ENCODE measurements at regions not wholly inside any gene's neighbourhood (a gene's known extent, or its start where the extent isn't known, plus 50 kb on each side); places are given as distances from the start of the nearest gene placed in this dataset.

DNA sequence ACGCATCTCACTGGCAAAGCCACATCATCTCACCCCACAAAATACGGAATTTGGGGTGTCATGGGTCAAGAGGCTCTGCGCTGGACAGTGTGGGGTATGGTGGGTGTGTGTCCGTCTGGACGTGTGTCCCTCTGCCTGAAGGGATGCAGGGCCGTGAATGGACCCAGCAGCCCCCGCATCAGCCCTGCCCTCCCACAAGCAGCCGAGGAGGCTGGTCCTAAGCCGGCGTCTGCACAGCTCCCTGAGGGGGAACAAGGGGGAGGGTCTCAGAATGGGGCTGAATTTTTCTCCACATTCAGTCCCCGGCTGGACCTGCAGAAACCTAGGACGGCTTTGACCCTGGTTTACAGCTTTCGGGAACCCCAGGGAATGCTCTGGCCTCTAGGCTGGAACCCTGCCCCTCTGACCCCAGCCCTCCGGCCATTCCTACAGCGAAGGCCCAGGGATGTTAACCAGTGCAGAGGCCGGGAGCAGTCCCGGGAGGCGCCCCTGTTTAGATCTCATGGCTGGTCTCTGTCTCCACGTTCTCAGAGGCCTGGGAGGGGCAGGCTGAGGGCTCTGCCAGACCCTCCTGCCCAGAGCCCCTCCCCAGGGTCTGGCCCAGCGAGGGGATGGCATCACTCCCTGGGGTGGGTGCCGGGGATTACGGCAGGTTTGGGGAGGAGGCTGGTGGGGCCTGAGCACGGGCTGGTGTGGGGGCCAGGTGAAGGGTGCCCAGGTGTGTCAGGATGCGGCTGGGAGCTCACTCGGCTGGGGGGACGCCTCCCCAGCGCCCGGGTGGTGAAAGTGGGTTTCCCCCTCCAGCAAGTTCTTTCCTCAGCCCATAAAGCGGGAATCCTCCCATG is 156.5 kb upstream of the C14orf180 start:
- Mint-ChIP-seq H3K27me3 (ENCODE audit: low read depth) (peaks cover 6% of the 10 kb centered on the region), H3K9me3 (no peaks in the 10 kb centered on the region), H3K4me3 (no peak overlapping the region), H3K4me1 (ENCODE audit: low read depth) (no peaks in the 10 kb centered on the region), H3K27ac (no peak overlapping the region), H3K36me3 (ENCODE audit: low read depth) (no peaks in the 10 kb centered on the region)

DNA sequence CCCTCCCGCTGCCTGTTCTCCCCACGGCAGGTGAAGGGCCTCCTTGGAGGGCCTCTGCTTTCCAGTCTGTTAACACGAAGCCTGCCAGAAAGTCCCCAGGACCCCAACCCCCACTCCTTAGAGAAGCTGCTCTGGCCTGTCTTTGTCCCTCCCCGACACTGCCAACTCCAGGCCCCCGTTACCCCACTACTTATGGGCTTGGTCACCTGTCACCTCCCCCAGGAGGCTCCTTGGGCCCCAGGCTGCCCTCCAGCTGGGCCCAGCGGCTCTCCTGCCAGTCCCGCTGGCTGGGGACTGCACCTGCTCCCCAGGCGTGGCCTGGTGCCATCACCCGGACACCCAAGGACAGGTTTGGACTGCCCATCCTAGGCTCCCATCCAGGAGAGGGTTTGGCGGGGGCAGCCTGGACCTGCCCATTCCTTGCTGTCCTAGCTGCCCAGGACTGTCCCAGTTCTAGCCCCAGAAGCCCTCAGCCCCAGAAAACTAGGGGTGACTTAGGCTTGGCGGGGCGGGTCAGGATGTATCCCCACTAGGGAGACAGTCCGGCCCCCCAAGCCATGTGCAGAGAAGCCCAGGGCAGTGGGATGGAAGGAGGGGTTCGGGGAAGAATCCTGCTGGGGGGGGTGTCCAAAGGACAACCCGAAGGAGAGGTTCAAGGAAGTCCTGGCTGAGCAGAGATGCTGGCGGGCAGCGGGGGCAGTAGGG is 155.7 kb upstream of the C14orf180 start:
- no peaks in the 10 kb centered on the region for H3K36me3 Mint-ChIP-seq (ENCODE audit: low read depth)
- no peak overlapping the region for H3K27ac Mint-ChIP-seq
- no peaks in the 10 kb centered on the region for H3K27me3 Mint-ChIP-seq (ENCODE audit: low read depth)
- H3K4me1 Mint-ChIP-seq (ENCODE audit: low read depth), result no peaks in the 10 kb centered on the region
- H3K9me3 Mint-ChIP-seq, result no peaks in the 10 kb centered on the region
- H3K4me3 Mint-ChIP-seq, result no peak overlapping the region

DNA sequence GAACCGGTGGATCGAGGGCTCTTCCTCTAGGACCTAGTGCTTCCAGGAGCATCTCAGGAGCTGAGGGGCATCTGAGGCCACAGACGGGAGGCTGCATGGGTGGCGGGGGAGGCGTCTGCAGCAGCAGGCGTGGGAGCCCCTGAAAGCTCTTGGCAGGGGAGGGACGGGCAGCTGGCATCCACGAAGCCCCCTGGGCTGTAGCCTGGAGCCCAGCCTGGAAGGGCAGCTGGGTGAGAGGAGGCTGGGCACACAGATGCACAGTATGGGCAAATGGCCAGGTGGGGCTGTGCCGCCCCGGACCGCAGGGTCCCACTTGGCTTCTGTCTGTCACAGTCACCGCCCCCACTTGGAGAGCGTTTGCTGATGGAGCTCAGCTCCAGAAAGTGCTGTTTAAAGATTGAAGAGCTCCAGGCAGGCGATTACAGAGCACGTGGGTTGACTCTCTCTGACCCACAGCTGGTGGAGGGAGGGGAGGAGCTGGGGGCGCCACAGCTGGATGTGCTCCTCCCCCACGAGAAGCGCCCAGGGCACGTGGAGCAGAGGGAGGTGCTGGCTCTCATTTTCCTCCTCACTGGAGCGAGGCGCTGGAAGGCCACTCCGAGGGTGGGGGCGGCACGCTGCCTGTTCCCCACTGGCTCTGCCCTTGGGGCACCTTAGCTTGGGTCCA is 155.0 kb upstream of the C14orf180 start:
- H3K36me3 Mint-ChIP-seq (ENCODE audit: low read depth), result no peaks in the 10 kb centered on the region
- no peak overlapping the region for H3K27ac Mint-ChIP-seq
- H3K9me3 Mint-ChIP-seq, result no peaks in the 10 kb centered on the region
- H3K27me3 Mint-ChIP-seq (ENCODE audit: low read depth), result no peaks in the 10 kb centered on the region
- H3K4me3 Mint-ChIP-seq, result no peak overlapping the region
- no peaks in the 10 kb centered on the region for H3K4me1 Mint-ChIP-seq (ENCODE audit: low read depth)

DNA sequence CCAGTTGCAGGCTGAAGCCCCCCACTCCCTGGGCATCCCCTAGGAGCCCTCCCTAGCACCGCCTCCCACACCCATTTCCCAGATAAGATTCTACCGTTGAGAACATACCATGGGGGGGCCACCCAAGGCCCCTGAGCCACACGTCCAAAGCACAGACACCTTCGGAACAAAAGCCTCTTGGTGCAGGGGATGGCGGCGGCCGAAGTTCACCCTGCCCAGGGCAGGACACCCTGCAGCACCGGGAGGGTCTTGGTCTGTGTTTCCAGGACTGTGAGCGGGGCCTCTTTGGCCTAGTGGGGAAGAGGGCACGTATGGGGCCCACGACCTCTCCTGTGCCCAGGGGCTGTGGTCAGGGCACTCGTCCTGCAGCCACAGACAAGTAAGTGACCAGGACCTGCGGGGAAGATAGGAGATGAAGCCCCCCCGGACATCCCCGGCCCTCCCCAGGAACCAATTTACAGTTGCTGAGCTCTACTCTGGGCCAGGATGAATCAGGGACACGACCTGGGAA is 154.3 kb upstream of the C14orf180 start:
- H3K36me3 Mint-ChIP-seq (ENCODE audit: low read depth), result no peaks in the 10 kb centered on the region
- no peaks in the 10 kb centered on the region for H3K27me3 Mint-ChIP-seq (ENCODE audit: low read depth)
- H3K27ac Mint-ChIP-seq, result no peak overlapping the region
- H3K4me1 Mint-ChIP-seq (ENCODE audit: low read depth), result no peaks in the 10 kb centered on the region
- H3K9me3 Mint-ChIP-seq, result no peaks in the 10 kb centered on the region
- no peak overlapping the region for H3K4me3 Mint-ChIP-seq

DNA sequence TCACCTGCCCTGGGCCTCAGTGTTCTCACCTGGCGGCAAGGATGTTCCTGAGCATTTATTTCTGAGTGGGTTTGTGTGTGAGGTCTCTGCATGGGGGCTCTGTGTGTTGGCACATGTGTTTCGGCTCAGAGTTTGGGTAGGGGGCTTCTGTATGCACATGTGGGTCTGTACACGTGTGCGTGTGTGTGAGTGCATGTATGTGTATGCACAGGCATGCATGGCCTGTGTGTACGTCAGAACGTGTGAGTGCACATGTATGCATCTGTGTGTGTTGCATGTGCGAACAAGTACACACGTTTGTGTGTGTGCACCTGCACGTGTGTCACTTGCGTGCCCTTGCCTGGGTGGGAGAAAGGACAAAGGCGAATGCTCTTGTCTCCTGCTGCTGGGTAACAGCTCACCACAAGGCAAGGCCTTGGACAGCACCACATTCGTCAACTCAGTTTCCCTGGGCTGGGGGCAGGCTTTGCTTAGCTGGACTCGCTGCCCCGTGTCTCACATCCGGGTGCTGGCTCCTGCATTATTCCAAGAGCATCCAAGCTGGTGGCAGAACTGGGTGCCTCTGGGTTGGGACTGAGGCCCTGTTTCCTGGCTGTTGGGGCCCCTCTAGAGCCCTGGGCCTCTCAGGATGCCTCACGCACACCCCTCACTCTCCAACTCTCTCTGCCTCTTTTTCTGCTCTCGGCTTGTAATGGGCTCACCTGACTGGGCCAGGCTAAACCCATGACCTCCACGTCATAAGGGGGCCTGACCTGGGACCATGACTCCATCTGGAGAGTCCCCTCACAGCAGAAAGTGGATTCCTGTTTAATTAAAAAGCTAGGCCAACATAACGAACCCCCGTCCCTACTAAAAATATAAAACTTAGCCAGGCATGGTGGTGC is 153.6 kb upstream of the C14orf180 start:
- H3K4me3 Mint-ChIP-seq, result no peak overlapping the region
- no peak overlapping the region for H3K27ac Mint-ChIP-seq
- no peaks in the 10 kb centered on the region for H3K4me1 Mint-ChIP-seq (ENCODE audit: low read depth)

DNA sequence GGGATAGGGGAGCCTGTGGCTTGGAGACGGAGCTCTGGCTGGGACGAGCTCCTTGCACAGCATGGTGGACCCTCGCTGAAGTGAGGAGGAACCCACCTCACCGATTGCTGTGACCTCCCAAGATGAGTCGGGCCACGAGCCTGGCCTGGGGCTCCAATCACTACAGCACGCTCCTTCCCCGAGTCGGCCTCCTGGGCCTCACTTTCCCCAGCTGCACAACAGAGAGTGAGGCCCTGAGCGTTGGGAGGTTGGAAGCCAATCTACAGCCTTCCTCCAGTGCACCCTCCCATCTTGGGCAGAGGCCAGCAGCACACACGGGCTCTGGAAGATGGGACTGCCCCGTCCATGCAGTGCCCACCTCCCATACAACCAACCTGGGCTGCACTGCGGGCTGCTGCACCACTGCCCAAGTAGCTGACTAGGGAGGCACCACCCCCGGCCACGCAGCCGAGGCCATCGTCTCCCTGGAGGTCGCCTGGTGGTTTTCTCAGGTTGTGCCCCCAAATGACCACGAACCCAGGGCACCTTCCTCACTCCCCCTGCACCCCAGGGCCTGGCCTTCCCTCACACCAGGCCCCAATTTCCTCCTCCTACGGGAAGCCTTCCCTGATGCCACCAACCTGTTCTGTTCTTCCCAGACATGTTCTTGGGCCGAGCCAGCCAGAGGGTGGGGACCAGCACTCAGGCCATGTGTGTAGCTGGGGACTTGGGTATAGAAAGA is 152.3 kb upstream of the C14orf180 start:
- no peaks in the 10 kb centered on the region for H3K36me3 Mint-ChIP-seq (ENCODE audit: low read depth)
- no peaks in the 10 kb centered on the region for H3K4me1 Mint-ChIP-seq (ENCODE audit: low read depth)
- no peaks in the 10 kb centered on the region for H3K9me3 Mint-ChIP-seq
- no peaks in the 10 kb centered on the region for H3K27me3 Mint-ChIP-seq (ENCODE audit: low read depth)
- no peak overlapping the region for H3K4me3 Mint-ChIP-seq
- H3K27ac Mint-ChIP-seq, result no peak overlapping the region

More for the DNA sequence above, 153.6 kb upstream of the C14orf180 start:
- Mint-ChIP-seq H3K27me3 (ENCODE audit: low read depth) (no peaks in the 10 kb centered on the region), H3K9me3 (no peaks in the 10 kb centered on the region), H3K36me3 (ENCODE audit: low read depth) (no peaks in the 10 kb centered on the region)

DNA sequence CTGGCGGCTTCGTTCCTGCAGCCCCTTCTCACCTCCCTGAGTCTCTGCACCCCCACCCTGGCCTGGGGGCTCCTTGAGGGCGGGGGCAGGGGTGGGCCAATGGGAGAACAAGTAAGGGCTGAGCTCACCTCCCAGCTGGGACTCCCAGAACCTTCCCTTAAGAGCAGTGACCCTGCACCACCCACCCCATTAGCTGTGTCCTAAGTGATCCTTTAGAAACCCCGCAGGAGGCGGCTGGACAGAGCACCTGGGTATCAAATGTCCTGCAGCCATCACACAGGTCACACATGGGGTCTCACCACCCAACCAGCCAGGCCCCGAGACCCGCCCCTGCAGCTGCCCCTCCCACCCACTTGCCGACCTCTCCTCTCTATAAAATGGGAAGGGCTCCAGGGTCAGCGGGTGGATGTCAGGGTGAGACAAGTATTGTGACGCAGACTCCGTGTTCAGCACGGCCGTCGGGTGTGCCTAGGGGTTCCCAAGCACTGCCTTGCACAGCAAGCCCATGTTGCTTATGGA is 151.2 kb upstream of the C14orf180 start:
- no peaks in the 10 kb centered on the region for H3K9me3 Mint-ChIP-seq
- H3K27me3 Mint-ChIP-seq (ENCODE audit: low read depth), result no peaks in the 10 kb centered on the region
- no peaks in the 10 kb centered on the region for H3K36me3 Mint-ChIP-seq (ENCODE audit: low read depth)
- no peaks in the 10 kb centered on the region for H3K4me1 Mint-ChIP-seq (ENCODE audit: low read depth)
- H3K4me3 Mint-ChIP-seq, result no peak overlapping the region
- no peak overlapping the region for H3K27ac Mint-ChIP-seq

DNA sequence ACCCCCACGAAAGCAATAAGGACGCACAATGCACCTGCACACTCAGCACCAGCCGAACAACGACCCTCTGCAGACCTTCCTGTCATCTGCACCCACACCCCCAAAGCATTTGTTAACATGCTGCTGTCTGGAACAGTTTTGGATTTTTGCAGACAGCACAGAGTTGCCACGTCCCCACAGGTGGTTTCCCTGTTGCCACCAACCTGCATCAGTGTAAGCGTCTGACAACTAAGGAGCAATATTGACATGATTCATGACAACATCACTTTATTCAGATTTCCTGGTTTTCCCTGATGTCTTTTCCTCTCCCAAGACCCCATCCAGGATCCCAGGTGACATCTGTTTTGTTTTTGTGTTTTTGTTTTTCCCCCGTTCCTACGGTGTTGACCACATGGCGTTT is 150.7 kb upstream of the C14orf180 start:
- H3K36me3 Mint-ChIP-seq (ENCODE audit: low read depth), result no peaks in the 10 kb centered on the region

DNA sequence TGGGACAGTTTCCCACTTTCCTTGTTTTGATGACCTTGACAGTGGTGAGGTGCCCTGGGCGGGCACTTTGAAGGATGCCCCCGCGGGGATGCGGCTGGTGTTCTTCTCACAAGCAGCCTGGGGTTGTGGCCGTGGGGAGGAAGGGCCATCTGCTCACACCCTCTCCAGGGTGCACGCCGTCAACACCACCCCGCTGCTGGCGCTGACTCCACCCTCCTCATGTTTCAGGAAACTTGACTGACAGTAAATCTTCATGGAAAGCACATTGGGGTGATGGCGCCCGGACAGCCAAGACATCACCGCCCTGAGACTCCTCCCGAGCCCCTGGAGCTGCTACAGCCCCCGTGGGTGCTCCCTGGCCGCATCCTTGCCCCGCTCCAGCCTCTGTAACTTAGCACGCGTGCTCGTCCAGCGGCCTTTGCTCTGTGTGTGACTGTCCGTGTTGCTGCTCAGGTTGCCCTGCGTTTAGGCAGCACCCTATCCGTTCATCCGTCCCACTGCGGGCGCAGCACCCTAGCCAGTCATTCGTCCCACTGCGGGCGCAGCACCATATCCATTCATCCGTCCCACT is 150.2 kb upstream of the C14orf180 start:
- no peaks in the 10 kb centered on the region for H3K36me3 Mint-ChIP-seq (ENCODE audit: low read depth)
- no peaks in the 10 kb centered on the region for H3K4me1 Mint-ChIP-seq (ENCODE audit: low read depth)
- no peak overlapping the region for H3K27ac Mint-ChIP-seq
- H3K27me3 Mint-ChIP-seq (ENCODE audit: low read depth), result no peaks in the 10 kb centered on the region
- no peak overlapping the region for H3K4me3 Mint-ChIP-seq
- no peaks in the 10 kb centered on the region for H3K9me3 Mint-ChIP-seq

More for the DNA sequence above, 150.7 kb upstream of the C14orf180 start:
- Mint-ChIP-seq H3K27ac (no peak overlapping the region), H3K27me3 (ENCODE audit: low read depth) (no peaks in the 10 kb centered on the region), H3K9me3 (no peaks in the 10 kb centered on the region), H3K4me1 (ENCODE audit: low read depth) (no peaks in the 10 kb centered on the region), H3K4me3 (no peak overlapping the region)

DNA sequence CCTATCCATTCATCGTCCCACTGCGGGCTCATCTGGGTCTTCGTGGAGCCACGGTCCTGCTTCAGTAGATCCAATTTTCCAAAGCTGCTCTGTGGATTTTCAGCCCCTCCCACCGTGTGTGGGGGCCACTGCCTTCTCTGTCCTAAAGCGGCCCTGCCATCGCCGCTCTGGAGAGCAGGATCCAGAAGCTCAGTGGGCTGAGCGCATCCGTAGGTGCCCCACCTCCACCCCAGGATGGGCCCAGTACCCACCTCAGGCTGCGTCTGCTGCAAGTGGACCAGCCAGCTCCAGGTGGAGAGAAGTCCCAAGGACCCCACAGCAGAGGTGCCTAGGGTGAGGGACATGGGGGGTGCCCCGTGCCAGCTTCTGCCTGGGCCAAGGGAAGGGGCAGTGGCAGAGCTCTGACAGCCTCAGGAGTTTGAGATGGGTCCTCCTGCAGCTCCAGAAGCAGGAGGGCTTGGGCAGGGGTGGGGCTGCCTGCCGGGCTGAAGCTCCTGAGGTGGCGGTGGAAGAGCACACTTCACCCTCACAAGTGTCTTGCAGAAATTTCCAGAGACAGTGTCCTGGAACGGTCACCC is 148.1 kb upstream of the C14orf180 start:
- Mint-ChIP-seq H3K27ac (no peak overlapping the region), H3K4me3 (no peak overlapping the region), H3K4me1 (ENCODE audit: low read depth) (no peaks in the 10 kb centered on the region), H3K9me3 (no peaks in the 10 kb centered on the region), H3K36me3 (ENCODE audit: low read depth) (no peaks in the 10 kb centered on the region), H3K27me3 (ENCODE audit: low read depth) (no peaks in the 10 kb centered on the region)

DNA sequence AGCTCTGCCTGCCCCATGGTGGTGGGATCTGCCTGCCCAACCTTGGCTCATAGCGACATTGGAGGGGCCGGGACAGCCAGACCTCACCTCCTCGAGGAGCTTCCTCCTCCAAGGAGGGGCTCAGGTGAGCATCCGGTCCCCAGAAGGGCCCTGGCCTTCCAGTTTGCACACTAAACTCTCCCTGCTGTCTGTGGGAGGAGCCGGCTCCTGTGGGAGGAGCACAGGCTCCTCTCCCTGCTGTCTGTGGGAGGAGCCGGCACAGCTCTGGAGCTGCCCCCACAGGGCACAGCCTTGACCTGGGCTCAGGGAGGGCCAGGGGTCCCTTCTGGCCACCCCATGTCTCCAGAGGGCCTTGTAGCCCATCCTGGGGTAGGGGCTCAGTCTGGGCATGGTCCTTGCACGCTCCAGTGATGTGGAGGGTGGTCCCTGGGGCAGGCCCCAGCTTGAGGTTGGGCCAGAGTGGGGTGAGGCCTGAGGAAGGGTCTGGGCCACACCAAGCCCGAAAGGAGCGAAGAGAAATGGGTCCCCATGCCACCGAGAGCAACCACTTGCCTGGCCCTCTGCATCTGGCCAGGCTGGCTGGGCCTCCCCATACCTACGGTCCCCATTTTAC is 147.5 kb upstream of the C14orf180 start:
- Mint-ChIP-seq H3K4me3 (no peak overlapping the region), H3K9me3 (no peaks in the 10 kb centered on the region), H3K36me3 (ENCODE audit: low read depth) (no peaks in the 10 kb centered on the region), H3K27me3 (ENCODE audit: low read depth) (no peaks in the 10 kb centered on the region), H3K27ac (no peak overlapping the region), H3K4me1 (ENCODE audit: low read depth) (no peaks in the 10 kb centered on the region)

DNA sequence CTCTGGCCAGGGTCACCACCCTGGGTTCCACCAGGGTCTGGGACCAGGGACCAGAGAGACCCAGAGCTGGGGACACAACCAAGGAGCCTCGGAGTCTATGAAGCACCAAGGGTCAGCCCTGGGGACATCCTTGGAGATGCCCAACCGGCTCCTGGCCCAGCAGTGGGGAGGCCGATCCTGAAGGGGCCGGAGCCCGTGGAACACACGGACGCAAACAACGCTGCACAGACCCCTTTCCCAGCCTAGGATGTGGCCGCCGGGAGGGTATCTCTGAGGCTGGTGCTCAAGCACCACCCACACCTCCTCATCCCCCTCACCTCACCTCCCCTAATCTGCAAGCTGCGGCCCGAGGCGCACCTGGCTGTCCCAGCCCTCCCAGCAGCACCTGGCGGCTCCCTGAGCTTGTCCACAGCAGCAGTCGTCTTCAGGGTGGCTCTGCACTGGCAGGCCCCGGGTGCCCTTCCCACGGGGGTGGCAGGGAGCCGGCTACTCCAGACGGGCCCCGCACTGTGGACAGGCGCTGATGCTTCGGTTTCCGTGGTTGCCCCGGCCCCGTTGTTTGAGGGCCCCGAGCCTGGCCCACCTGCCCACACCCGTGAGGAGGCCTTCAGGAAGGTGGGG is 146.8 kb upstream of the C14orf180 start:
- no peaks in the 10 kb centered on the region for H3K4me1 Mint-ChIP-seq (ENCODE audit: low read depth)
- no peaks in the 10 kb centered on the region for H3K27me3 Mint-ChIP-seq (ENCODE audit: low read depth)
- no peaks in the 10 kb centered on the region for H3K36me3 Mint-ChIP-seq (ENCODE audit: low read depth)
- H3K27ac Mint-ChIP-seq, result no peak overlapping the region
- no peak overlapping the region for H3K4me3 Mint-ChIP-seq
- no peaks in the 10 kb centered on the region for H3K9me3 Mint-ChIP-seq
